H1 (cell line): ENCODE measurements at regions not wholly inside any gene's neighbourhood (a gene's known extent, or its start where the extent isn't known, plus 50 kb on each side); places are given as distances from the start of the nearest gene placed in this dataset.

Experiments used
- BCL11A ChIP-seq, 2 experiments: IDR thresholded peaks; one replicate each; pipeline ENCODE4 v1.6.1; 2011; ENCODE audit warnings: low read depth in 2 of 2, low read length in 2 of 2, mild to moderate bottlenecking in 2 of 2
- CEBPB ChIP-seq: IDR thresholded peaks from 2 replicates; pipeline ENCODE4 v1.6.1; 2012; ENCODE audit warnings: low read depth, low read length
- CHD1 ChIP-seq: IDR thresholded peaks from 2 replicates; pipeline ENCODE4 v1.6.1; 2012; ENCODE audit warnings: low read depth, low read length, improper control_type of control experiment
- JUN ChIP-seq: IDR thresholded peaks from 2 replicates; pipeline ENCODE4 v1.6.1; 2011; ENCODE audit warnings: low read depth, mild to moderate bottlenecking, improper control_type of control experiment, low read length
- TF ChIP-seq, protein P1 (sequence below): fragments of 300-600 bp; sonication (generic); IDR thresholded peaks from 2 replicates; pipeline ENCODE4 v1.7.1; 2012; ENCODE audit warnings: low read length, moderate library complexity, mild to moderate bottlenecking, inconsistent platforms; ENCODE audit not compliant: insufficient replicate concordance
- TF ChIP-seq, protein P2 (sequence below): IDR thresholded peaks from 2 replicates; pipeline ENCODE4 v1.6.1; 2011; ENCODE audit warnings: low read length, improper control_type of control experiment
- TF ChIP-seq, protein P3 (sequence below), 3 experiments: IDR thresholded peaks; 1 replicate in 2 of 3; 2 replicates in 1 of 3; pipeline versions ENCODE4 v1.5.1 to v1.6.1; 2011; ENCODE audit warnings: low read length in 3 of 3, mild to moderate bottlenecking in 3 of 3, inconsistent platforms in 2 of 3, low read depth in 1 of 3, moderate library complexity in 1 of 3; ENCODE audit not compliant: insufficient read depth in 1 of 3; ENCODE audit errors: control extremely low read depth in 1 of 3

DNA sequence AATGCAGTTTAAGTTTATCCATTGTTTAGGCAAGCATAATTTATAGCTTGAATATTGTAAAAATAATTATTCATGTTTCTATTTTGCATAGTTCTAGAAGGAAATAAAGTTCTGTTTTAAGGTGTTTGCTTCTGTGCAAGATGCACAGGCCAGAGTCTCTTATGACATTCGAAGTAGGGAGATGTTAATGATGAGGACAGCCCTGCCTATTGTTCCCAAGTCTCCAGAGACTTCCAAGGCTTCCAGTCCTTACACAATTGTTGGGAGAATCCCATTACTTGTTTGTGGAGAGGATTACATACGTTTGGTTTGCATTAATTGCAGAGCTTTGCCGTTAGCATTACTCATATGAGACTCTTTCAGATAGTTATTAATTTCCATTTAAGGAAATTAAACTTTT lies 96.2 kb upstream of the ANK2 start (continued):
- TF ChIP-seq, protein P1, sequence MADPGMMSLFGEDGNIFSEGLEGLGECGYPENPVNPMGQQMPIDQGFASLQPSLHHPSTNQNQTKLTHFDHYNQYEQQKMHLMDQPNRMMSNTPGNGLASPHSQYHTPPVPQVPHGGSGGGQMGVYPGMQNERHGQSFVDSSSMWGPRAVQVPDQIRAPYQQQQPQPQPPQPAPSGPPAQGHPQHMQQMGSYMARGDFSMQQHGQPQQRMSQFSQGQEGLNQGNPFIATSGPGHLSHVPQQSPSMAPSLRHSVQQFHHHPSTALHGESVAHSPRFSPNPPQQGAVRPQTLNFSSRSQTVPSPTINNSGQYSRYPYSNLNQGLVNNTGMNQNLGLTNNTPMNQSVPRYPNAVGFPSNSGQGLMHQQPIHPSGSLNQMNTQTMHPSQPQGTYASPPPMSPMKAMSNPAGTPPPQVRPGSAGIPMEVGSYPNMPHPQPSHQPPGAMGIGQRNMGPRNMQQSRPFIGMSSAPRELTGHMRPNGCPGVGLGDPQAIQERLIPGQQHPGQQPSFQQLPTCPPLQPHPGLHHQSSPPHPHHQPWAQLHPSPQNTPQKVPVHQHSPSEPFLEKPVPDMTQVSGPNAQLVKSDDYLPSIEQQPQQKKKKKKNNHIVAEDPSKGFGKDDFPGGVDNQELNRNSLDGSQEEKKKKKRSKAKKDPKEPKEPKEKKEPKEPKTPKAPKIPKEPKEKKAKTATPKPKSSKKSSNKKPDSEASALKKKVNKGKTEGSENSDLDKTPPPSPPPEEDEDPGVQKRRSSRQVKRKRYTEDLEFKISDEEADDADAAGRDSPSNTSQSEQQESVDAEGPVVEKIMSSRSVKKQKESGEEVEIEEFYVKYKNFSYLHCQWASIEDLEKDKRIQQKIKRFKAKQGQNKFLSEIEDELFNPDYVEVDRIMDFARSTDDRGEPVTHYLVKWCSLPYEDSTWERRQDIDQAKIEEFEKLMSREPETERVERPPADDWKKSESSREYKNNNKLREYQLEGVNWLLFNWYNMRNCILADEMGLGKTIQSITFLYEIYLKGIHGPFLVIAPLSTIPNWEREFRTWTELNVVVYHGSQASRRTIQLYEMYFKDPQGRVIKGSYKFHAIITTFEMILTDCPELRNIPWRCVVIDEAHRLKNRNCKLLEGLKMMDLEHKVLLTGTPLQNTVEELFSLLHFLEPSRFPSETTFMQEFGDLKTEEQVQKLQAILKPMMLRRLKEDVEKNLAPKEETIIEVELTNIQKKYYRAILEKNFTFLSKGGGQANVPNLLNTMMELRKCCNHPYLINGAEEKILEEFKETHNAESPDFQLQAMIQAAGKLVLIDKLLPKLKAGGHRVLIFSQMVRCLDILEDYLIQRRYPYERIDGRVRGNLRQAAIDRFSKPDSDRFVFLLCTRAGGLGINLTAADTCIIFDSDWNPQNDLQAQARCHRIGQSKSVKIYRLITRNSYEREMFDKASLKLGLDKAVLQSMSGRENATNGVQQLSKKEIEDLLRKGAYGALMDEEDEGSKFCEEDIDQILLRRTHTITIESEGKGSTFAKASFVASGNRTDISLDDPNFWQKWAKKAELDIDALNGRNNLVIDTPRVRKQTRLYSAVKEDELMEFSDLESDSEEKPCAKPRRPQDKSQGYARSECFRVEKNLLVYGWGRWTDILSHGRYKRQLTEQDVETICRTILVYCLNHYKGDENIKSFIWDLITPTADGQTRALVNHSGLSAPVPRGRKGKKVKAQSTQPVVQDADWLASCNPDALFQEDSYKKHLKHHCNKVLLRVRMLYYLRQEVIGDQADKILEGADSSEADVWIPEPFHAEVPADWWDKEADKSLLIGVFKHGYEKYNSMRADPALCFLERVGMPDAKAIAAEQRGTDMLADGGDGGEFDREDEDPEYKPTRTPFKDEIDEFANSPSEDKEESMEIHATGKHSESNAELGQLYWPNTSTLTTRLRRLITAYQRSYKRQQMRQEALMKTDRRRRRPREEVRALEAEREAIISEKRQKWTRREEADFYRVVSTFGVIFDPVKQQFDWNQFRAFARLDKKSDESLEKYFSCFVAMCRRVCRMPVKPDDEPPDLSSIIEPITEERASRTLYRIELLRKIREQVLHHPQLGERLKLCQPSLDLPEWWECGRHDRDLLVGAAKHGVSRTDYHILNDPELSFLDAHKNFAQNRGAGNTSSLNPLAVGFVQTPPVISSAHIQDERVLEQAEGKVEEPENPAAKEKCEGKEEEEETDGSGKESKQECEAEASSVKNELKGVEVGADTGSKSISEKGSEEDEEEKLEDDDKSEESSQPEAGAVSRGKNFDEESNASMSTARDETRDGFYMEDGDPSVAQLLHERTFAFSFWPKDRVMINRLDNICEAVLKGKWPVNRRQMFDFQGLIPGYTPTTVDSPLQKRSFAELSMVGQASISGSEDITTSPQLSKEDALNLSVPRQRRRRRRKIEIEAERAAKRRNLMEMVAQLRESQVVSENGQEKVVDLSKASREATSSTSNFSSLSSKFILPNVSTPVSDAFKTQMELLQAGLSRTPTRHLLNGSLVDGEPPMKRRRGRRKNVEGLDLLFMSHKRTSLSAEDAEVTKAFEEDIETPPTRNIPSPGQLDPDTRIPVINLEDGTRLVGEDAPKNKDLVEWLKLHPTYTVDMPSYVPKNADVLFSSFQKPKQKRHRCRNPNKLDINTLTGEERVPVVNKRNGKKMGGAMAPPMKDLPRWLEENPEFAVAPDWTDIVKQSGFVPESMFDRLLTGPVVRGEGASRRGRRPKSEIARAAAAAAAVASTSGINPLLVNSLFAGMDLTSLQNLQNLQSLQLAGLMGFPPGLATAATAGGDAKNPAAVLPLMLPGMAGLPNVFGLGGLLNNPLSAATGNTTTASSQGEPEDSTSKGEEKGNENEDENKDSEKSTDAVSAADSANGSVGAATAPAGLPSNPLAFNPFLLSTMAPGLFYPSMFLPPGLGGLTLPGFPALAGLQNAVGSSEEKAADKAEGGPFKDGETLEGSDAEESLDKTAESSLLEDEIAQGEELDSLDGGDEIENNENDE: no peak
- TF ChIP-seq CEBPB: no peak
- TF ChIP-seq JUN: no peak
- TF ChIP-seq CHD1: no peak
- no peak for TF ChIP-seq BCL11A (IDR thresholded peaks at IDR 0.05; ENCODE audit: low read depth in 2 of 2, low read length in 2 of 2)
- TF ChIP-seq, protein P2, sequence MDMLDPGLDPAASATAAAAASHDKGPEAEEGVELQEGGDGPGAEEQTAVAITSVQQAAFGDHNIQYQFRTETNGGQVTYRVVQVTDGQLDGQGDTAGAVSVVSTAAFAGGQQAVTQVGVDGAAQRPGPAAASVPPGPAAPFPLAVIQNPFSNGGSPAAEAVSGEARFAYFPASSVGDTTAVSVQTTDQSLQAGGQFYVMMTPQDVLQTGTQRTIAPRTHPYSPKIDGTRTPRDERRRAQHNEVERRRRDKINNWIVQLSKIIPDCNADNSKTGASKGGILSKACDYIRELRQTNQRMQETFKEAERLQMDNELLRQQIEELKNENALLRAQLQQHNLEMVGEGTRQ: no peak
- TF ChIP-seq, protein P3, sequence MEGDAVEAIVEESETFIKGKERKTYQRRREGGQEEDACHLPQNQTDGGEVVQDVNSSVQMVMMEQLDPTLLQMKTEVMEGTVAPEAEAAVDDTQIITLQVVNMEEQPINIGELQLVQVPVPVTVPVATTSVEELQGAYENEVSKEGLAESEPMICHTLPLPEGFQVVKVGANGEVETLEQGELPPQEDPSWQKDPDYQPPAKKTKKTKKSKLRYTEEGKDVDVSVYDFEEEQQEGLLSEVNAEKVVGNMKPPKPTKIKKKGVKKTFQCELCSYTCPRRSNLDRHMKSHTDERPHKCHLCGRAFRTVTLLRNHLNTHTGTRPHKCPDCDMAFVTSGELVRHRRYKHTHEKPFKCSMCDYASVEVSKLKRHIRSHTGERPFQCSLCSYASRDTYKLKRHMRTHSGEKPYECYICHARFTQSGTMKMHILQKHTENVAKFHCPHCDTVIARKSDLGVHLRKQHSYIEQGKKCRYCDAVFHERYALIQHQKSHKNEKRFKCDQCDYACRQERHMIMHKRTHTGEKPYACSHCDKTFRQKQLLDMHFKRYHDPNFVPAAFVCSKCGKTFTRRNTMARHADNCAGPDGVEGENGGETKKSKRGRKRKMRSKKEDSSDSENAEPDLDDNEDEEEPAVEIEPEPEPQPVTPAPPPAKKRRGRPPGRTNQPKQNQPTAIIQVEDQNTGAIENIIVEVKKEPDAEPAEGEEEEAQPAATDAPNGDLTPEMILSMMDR (IDR thresholded peaks at IDR 0.05; ENCODE audit: control extremely low read depth in 1 of 3, insufficient read depth in 1 of 3, low read depth in 1 of 3, low read length in 3 of 3): no peak
